ENCODE measurements at regions not wholly inside any gene's neighbourhood (a gene's known extent, or its start where the extent isn't known, plus 50 kb on each side); places are given as distances from the start of the nearest gene placed in this dataset.
"Not testable (repeated sequence)": the region's sequence is repeated elsewhere in the genome, so short reads cannot be mapped to it uniquely, and the experiment has no call there.

GRCh38 chr14:48266201-48266600 is 590.8 kb upstream of the MDGA2 start:
- TF ChIP-seq, protein P1, sequence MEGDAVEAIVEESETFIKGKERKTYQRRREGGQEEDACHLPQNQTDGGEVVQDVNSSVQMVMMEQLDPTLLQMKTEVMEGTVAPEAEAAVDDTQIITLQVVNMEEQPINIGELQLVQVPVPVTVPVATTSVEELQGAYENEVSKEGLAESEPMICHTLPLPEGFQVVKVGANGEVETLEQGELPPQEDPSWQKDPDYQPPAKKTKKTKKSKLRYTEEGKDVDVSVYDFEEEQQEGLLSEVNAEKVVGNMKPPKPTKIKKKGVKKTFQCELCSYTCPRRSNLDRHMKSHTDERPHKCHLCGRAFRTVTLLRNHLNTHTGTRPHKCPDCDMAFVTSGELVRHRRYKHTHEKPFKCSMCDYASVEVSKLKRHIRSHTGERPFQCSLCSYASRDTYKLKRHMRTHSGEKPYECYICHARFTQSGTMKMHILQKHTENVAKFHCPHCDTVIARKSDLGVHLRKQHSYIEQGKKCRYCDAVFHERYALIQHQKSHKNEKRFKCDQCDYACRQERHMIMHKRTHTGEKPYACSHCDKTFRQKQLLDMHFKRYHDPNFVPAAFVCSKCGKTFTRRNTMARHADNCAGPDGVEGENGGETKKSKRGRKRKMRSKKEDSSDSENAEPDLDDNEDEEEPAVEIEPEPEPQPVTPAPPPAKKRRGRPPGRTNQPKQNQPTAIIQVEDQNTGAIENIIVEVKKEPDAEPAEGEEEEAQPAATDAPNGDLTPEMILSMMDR (conservative IDR thresholded peaks at IDR 0.05): not testable (repeated sequence)
- not testable (repeated sequence) for TF ChIP-seq ZFX (IDR thresholded peaks at IDR 0.05)

All from C4-2B (cell line).